Pancreas (tissue), 10 donors: ENCODE measurements at regions not wholly inside any gene's neighbourhood (a gene's known extent, or its start where the extent isn't known, plus 50 kb on each side); places are given as distances from the start of the nearest gene placed in this dataset.

Experiments used
- ATAC-seq, 4 donors: fragments of 200-7000 bp; cut with Tn5 transposase; one replicate each; pipeline versions ENCODE4 v1.8.0 to v1.9.1; 2020; ENCODE audit warnings: mild to moderate bottlenecking in 4 of 4, moderate library complexity in 4 of 4
- DNase-seq, 6 donors: peaks; one replicate each; pipeline ENCODE4 v3.0.0-alpha.2; 2020
- FAIRE-seq: peaks from 2 replicates; lab custom pipeline; 2012; peaks lifted over from hg19 to GRCh38; lab: Jason Lieb, UNC
- H3K27ac ChIP-seq, 4 donors: fragments of 200-600 bp; sonication (generic); 1 replicate in 3 of 4; 2 replicates in 1 of 4; pipeline versions ENCODE4 v1.5.0 to v1.8.0; 2020
- H3K27me3 ChIP-seq, 4 donors: fragments of 200-600 bp; one replicate each; pipeline ENCODE4 v1.8.0; 2021
- H3K36me3 ChIP-seq, 3 donors: fragments of 200-600 bp; sonication (generic) in 1 of 3; one replicate each; pipeline versions ENCODE4 v1.5.0 to v1.8.0; 2020 to 2021
- H3K4me1 ChIP-seq, 3 donors: fragments of 200-600 bp; one replicate each; pipeline ENCODE4 v1.8.0; 2021
- H3K4me3 ChIP-seq, 4 donors: fragments of 200-600 bp; sonication (generic) in 2 of 4; one replicate each; pipeline versions ENCODE4 v1.5.0 to v1.8.0; 2020 to 2021
- H3K9me3 ChIP-seq, 4 donors: fragments of 200-600 bp; one replicate each; pipeline ENCODE4 v1.8.0; 2021
- WGBS, 2 donors: extraction: QIAGEN DNeasy Blood & Tissue Kit; methylation state at CpG; one replicate each; pipeline ENCODE4 v1.1.7; 2013; 5-methylcytosine and 5-hydroxymethylcytosine counted together
- intact Hi-C, 3 donors: fragments of 100-400 bp; cut with DNase I; formaldehyde crosslinking; loops; one replicate each; pipeline versions ENCODE4 v1.11.1 to v1.14.2; 2022
- TF ChIP-seq, protein P1 (sequence below), 4 donors: fragments of 200-600 bp; sonication (generic) in 3 of 4; IDR thresholded peaks; one replicate each; pipeline versions ENCODE4 v1.5.0 to v1.8.0; 2021; ENCODE audit warnings: antibody characterized with exemption in 4 of 4
- donor health status: healthy with polysubstance abuse.
- donor health status: DM: no; HTN: no; CAD: no; lungs with moderate emphysema.
- donor health status: DM: no; HTN: no; CAD: no.
- donor health status: control.
- donor health status: control.
- donor health status: Bipolar disorder and iron deficiency.
- donor health status: DM: yes; HTN: yes; CAD: no.
- donor health status: DM: no; HTN: no; CAD: no.
- donor health status: DM: no; HTN: no; CAD: no.
- donor health status: DM: yes; HTN: yes; CAD: no.

DNA sequence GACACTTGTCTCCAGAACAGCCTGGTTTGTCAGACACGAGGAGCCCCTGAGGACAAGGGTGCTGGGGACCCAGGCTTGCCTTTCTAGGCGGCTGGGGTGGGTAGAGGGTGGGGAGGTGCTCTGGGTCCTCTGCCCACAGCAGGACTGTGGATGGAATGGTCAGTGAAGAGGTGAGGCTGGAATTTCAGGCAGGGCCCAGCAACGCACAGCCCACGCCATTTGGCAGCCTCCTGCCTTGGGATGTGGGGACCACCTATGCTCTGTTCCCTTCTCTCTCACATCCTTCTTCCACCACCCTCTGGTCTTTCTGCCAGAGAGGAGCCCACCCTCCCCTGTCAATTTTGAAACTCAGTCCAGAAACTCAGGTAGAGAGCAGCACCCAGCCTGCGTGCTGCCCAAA lies 103.2 kb downstream of the CXCL12 start:
- no peaks in the 10 kb centered on the region for H3K27me3 ChIP-seq
- no peak for DNase-seq
- H3K36me3 ChIP-seq, result no peaks in the 10 kb centered on the region
- TF ChIP-seq, protein P1, sequence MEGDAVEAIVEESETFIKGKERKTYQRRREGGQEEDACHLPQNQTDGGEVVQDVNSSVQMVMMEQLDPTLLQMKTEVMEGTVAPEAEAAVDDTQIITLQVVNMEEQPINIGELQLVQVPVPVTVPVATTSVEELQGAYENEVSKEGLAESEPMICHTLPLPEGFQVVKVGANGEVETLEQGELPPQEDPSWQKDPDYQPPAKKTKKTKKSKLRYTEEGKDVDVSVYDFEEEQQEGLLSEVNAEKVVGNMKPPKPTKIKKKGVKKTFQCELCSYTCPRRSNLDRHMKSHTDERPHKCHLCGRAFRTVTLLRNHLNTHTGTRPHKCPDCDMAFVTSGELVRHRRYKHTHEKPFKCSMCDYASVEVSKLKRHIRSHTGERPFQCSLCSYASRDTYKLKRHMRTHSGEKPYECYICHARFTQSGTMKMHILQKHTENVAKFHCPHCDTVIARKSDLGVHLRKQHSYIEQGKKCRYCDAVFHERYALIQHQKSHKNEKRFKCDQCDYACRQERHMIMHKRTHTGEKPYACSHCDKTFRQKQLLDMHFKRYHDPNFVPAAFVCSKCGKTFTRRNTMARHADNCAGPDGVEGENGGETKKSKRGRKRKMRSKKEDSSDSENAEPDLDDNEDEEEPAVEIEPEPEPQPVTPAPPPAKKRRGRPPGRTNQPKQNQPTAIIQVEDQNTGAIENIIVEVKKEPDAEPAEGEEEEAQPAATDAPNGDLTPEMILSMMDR (IDR thresholded peaks at IDR 0.05), result no peak
- intact Hi-C loops, result no loop called here
- no peaks in the 10 kb centered on the region for H3K4me1 ChIP-seq
- no peaks in the 10 kb centered on the region for H3K9me3 ChIP-seq
- 91 to 92% methylated on average over 5 of the region's 5 CpGs for WGBS, 2 donors
- no peak for FAIRE-seq
- no peak overlapping the region for H3K4me3 ChIP-seq
- H3K27ac ChIP-seq, result no peak overlapping the region
- no peak for ATAC-seq

DNA sequence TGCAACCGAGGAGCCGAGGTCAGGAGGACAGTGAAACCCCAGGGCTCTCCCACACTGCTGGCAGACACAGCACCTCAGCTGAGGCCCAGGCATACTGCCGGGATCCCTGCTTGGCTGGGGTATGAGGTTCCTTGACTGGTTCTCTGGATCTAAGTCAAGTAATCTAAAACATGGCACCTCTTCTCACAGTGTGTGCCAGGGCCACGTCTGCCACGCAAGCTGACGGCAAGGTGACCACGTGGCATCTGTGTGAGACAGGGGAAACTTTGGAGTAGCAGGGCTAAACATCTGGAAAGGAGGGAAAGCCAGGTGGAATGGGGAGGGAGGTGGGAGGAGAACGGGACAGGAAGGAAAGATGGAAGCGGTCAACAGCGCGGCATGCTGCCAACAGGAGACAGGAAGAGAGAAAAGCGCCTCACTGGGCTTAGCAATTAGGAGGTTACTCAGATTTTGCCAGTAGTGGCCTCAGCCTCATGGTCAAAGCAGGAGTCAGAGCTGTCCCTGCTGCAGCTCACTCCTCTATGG lies 103.7 kb downstream of the CXCL12 start:
- intact Hi-C loops, result no loop called here

DNA sequence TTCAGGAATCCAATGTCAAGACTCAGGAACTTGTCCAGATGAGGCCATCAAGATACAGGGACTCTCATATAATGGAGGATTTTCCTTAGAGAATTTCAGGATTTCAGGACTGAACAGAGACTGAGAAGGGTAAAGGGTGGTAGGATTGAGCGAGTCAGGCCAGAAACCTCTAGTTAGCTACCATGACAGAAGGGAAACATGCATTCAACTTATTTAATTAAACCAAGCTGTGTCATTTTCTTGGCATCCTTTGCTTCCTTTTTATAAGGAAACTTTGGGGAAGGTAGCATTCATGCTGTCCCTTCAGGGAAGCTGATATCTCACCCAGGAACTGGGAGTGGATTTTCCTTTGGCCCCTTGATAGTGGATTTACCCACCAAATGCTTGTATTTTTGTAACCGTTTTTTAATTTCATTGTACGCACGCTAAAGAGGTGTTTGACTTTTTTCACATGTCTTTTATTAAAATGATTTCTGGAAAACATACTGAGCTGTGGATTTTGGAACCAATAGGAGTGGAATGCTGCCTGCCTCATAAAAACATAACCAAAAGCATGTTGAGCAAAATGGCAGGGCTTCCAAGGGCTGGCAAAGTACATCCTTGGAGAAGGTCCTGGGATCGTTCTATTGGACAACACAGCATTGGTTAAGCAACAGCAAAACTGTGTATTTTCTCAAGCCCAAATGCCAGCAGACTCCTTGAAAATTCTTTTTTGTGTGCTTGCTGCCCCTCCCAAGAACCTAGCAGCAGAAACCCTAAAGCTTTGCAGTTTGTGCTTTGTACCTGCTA lies 104.5 kb downstream of the CXCL12 start:
- WGBS, 2 donors, result 78 to 93% methylated on average over 5 of the region's 5 CpGs
- no peak overlapping the region for H3K4me3 ChIP-seq
- TF ChIP-seq, protein P1 (IDR thresholded peaks at IDR 0.05), result no peak
- intact Hi-C loops, result no loop called here
- H3K36me3 ChIP-seq, result no peaks in the 10 kb centered on the region
- no peak overlapping the region for H3K27ac ChIP-seq
- no peak for FAIRE-seq
- no peak for ATAC-seq
- no peaks in the 10 kb centered on the region for H3K9me3 ChIP-seq
- no peak for DNase-seq
- H3K4me1 ChIP-seq, result no peaks in the 10 kb centered on the region
- H3K27me3 ChIP-seq, result no peaks in the 10 kb centered on the region

More for the DNA sequence above, 103.7 kb downstream of the CXCL12 start:
- H3K27me3 ChIP-seq, result no peaks in the 10 kb centered on the region
- no peak overlapping the region for H3K4me3 ChIP-seq
- H3K9me3 ChIP-seq, result no peaks in the 10 kb centered on the region
- FAIRE-seq, result no peak
- no peaks in the 10 kb centered on the region for H3K36me3 ChIP-seq
- peak in 1 of 4 donors; percentile 34 for ATAC-seq
- no peak for DNase-seq
- WGBS, 2 donors, result 83 to 84% methylated on average over 12 of the region's 12 CpGs
- no peaks in the 10 kb centered on the region for H3K4me1 ChIP-seq
- no peak overlapping the region for H3K27ac ChIP-seq
- TF ChIP-seq, protein P1 (IDR thresholded peaks at IDR 0.05), result no peak

DNA sequence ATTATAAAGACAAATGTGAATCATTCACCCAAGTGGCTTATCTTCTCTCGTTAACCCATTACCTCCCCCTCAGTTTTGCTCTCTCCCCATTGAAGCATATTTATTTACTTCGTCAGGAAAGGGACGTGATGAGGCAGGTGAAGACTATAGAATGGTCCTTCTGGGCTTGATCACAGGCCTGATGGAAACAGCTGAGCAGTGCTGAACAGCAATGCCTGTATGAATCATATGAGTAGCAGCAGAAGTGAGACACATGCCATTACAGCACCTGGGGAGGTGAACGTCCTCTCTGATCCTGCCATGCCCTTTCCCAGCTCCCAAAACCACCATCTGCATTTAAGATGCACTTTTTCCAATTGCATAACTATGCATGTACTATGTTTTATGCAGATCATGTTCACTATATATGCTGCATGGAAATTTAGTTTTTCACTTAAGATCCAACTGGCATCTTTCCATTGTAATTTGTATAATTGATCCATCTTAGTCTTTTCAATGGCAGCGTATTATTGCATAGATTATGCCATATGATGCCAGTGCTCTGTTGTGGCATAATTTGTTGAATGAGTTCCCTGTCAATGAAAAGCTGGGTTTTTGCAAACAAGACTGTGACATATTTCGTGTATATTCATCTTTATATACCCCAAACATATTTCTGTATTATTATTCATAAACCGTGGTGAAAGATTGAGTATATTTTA lies 105.3 kb downstream of the CXCL12 start:
- intact Hi-C loops, result no loop called here
- no peak overlapping the region for H3K4me3 ChIP-seq
- no peak for ATAC-seq
- no peaks in the 10 kb centered on the region for H3K9me3 ChIP-seq
- H3K36me3 ChIP-seq, result no peaks in the 10 kb centered on the region
- WGBS, 2 donors, result 82 to 85% methylated on average over 7 of the region's 7 CpGs
- H3K27ac ChIP-seq, result no peak overlapping the region
- H3K4me1 ChIP-seq, result no peaks in the 10 kb centered on the region
- TF ChIP-seq, protein P1 (IDR thresholded peaks at IDR 0.05), result no peak
- no peak for DNase-seq
- FAIRE-seq, result no peak
- H3K27me3 ChIP-seq, result no peaks in the 10 kb centered on the region
